H1 (cell line): ENCODE measurements at regions not wholly inside any gene's neighbourhood (a gene's known extent, or its start where the extent isn't known, plus 50 kb on each side); places are given as distances from the start of the nearest gene placed in this dataset.

Source experiments
- CTCF ChIA-PET: fragments of 300-600 bp; sonication (Branson Sonifier 250); formaldehyde crosslinking; loops from one replicate; lab custom pipeline; 2021; ENCODE audit not compliant: partially characterized antibody; lab: Charles Lee
- POLR2A ChIA-PET: fragments of 300-600 bp; sonication (Branson Sonifier 250); formaldehyde crosslinking; loops from one replicate; lab custom pipeline; 2021; ENCODE audit warnings: inconsistent platforms; ENCODE audit not compliant: partially characterized antibody; lab: Charles Lee
- DNase-seq, 2 experiments: peaks; one replicate each; pipeline versions ENCODE4 v3.0.0 to v3.0.0-alpha.2; 2010 to 2022; ENCODE audit warnings: low spot score in 2 of 2, low read depth in 1 of 2, mixed read lengths in 1 of 2
- FAIRE-seq: peaks from 2 replicates; lab custom pipeline; 2011; peaks lifted over from hg19 to GRCh38; lab: Jason Lieb, UNC
- H2AFZ ChIP-seq: 2 replicates; pipeline ENCODE4 v1.8.1; 2012; ENCODE audit warnings: low read length, inconsistent platforms
- H2AK5ac ChIP-seq: 2 replicates; pipeline ENCODE4 v1.6.1; 2013; ENCODE audit warnings: low read depth, low read length
- H2BK120ac ChIP-seq: replicated peaks from 2 replicates; pipeline ENCODE3; 2013; ENCODE audit warnings: low read depth, low read length, inconsistent platforms
- H2BK12ac ChIP-seq: 2 replicates; pipeline ENCODE4 v1.6.1; 2013; ENCODE audit warnings: low read depth, low read length
- H2BK15ac ChIP-seq: 2 replicates; pipeline ENCODE4 v1.6.1; 2013; ENCODE audit warnings: low read length
- H2BK20ac ChIP-seq: 2 replicates; pipeline ENCODE4 v1.6.1; 2013; ENCODE audit warnings: low read length
- H2BK5ac ChIP-seq: 2 replicates; pipeline ENCODE4 v1.6.1; 2013; ENCODE audit warnings: low read depth, low read length
- H3K14ac ChIP-seq: 2 replicates; pipeline ENCODE4 v1.6.1; 2013; ENCODE audit warnings: inconsistent platforms; ENCODE audit not compliant: insufficient read length
- H3K18ac ChIP-seq: 2 replicates; pipeline ENCODE4 v1.6.1; 2013; ENCODE audit warnings: low read length; ENCODE audit errors: extremely low read depth
- H3K23ac ChIP-seq: 2 replicates; pipeline ENCODE4 v1.6.1; 2013; ENCODE audit warnings: inconsistent platforms; ENCODE audit not compliant: insufficient read length
- H3K23me2 ChIP-seq: 2 replicates; pipeline ENCODE4 v1.6.1; 2013; ENCODE audit warnings: low read depth, low read length
- H3K27ac ChIP-seq: 2 replicates; pipeline ENCODE4 v1.6.1; 2011; ENCODE audit warnings: low read depth, low read length, inconsistent platforms
- H3K27me3 ChIP-seq, 4 experiments: replicated peaks in 1 of 4; 1 replicate in 1 of 4; 2 replicates in 3 of 4; pipeline versions ENCODE4 v1.6.1 to v1.8.1; 2011 to 2013; ENCODE audit warnings: low read length in 3 of 4, mild to moderate bottlenecking in 3 of 4, inconsistent platforms in 2 of 4, mixed read lengths in 2 of 4, moderate library complexity in 1 of 4; ENCODE audit not compliant: control insufficient read depth in 3 of 4, insufficient read depth in 3 of 4; ENCODE audit errors: extremely low read depth in 1 of 4
- H3K36me3 ChIP-seq, 4 experiments: 2 replicates each; pipeline versions ENCODE4 v1.6.1 to v1.8.1; 2011 to 2013; ENCODE audit warnings: mild to moderate bottlenecking in 4 of 4, low read length in 3 of 4, moderate library complexity in 2 of 4, control low read depth in 1 of 4, inconsistent platforms in 1 of 4; ENCODE audit not compliant: insufficient read depth in 4 of 4, control insufficient read depth in 2 of 4
- H3K4ac ChIP-seq: replicated peaks from 2 replicates; pipeline ENCODE3; 2013; ENCODE audit warnings: low read length, low read depth, mixed read lengths, inconsistent platforms; ENCODE audit not compliant: insufficient read length
- H3K4me1 ChIP-seq, 4 experiments: replicated peaks in 1 of 4; 1 replicate in 1 of 4; 2 replicates in 3 of 4; pipeline versions ENCODE4 v1.6.1 to v1.8.1; 2011 to 2013; ENCODE audit warnings: low read length in 3 of 4, inconsistent platforms in 2 of 4, mixed read lengths in 1 of 4; ENCODE audit not compliant: insufficient read depth in 4 of 4, control insufficient read depth in 3 of 4
- H3K4me2 ChIP-seq, 2 experiments: 2 replicates each; pipeline versions ENCODE4 v1.6.1 to v1.8.1; 2011 to 2013; ENCODE audit warnings: low read depth in 2 of 2, low read length in 2 of 2, control low read depth in 1 of 2, inconsistent platforms in 1 of 2, mild to moderate bottlenecking in 1 of 2; ENCODE audit not compliant: insufficient read depth in 1 of 2
- H3K4me3 ChIP-seq, 4 experiments: fragments of 200-600, 300-600 bp in 1 of 4; sonication (generic), shearing (Covaris generic), sonication (Bioruptor Twin) in 1 of 4; 2 replicates each; pipeline versions ENCODE4 v1.5.1 to v1.8.1; 2011 to 2016; ENCODE audit warnings: low read length in 4 of 4, low read depth in 3 of 4, control low read depth in 2 of 4, inconsistent platforms in 2 of 4, mild to moderate bottlenecking in 2 of 4, mixed read lengths in 1 of 4, moderate library complexity in 1 of 4; ENCODE audit not compliant: insufficient read depth in 2 of 4; ENCODE audit errors: extremely low read depth in 1 of 4
- H3K56ac ChIP-seq: replicated peaks from 2 replicates; pipeline ENCODE3; 2013; ENCODE audit warnings: low read depth, mild to moderate bottlenecking, mixed read lengths, low read length, inconsistent platforms; ENCODE audit not compliant: insufficient read length
- H3K79me1 ChIP-seq: 2 replicates; pipeline ENCODE4 v1.6.1; 2013; ENCODE audit warnings: low read depth, low read length, control low read depth
- H3K79me2 ChIP-seq, 2 experiments: 2 replicates each; pipeline versions ENCODE4 v1.6.1 to v1.8.1; 2012 to 2013; ENCODE audit warnings: low read length in 2 of 2, mild to moderate bottlenecking in 2 of 2, inconsistent platforms in 1 of 2; ENCODE audit not compliant: insufficient read depth in 2 of 2, control insufficient read depth in 1 of 2
- H3K9ac ChIP-seq, 4 experiments: replicated peaks in 1 of 4; 1 replicate in 1 of 4; 2 replicates in 3 of 4; pipeline versions ENCODE4 v1.6.1 to v1.8.1; 2011 to 2013; ENCODE audit warnings: low read depth in 3 of 4, low read length in 3 of 4, control low read depth in 2 of 4, mild to moderate bottlenecking in 2 of 4, moderate library complexity in 2 of 4, inconsistent platforms in 1 of 4; ENCODE audit errors: extremely low read depth in 1 of 4
- H3K9me3 ChIP-seq, 2 experiments: 2 replicates each; pipeline versions ENCODE4 v1.6.1 to v1.8.1; 2012 to 2013; ENCODE audit warnings: mild to moderate bottlenecking in 2 of 2, moderate library complexity in 2 of 2, control low read depth in 1 of 2, inconsistent platforms in 1 of 2, low read depth in 1 of 2, low read length in 1 of 2, mixed read lengths in 1 of 2; ENCODE audit not compliant: insufficient read depth in 2 of 2
- H4K20me1 ChIP-seq, 2 experiments: replicated peaks in 1 of 2; 2 replicates each; pipeline versions ENCODE3 to v1.8.1; 2011 to 2013; ENCODE audit warnings: inconsistent platforms in 2 of 2, low read length in 2 of 2, mild to moderate bottlenecking in 1 of 2; ENCODE audit not compliant: insufficient read depth in 2 of 2, control insufficient read depth in 1 of 2
- H4K5ac ChIP-seq: 2 replicates; pipeline ENCODE4 v1.6.1; 2013; ENCODE audit warnings: low read length, low read depth, mixed read lengths, inconsistent platforms; ENCODE audit not compliant: insufficient read length
- H4K8ac ChIP-seq: 2 replicates; pipeline ENCODE4 v1.8.0; 2013; ENCODE audit warnings: mild to moderate bottlenecking, moderate library complexity, low read length, inconsistent platforms; ENCODE audit not compliant: insufficient read depth; ENCODE audit errors: extremely low read depth
- H4K91ac ChIP-seq: replicated peaks from 2 replicates; pipeline ENCODE3; 2013; ENCODE audit warnings: low read length, mixed read lengths, inconsistent platforms; ENCODE audit not compliant: insufficient read length
- BCL11A ChIP-seq, 2 experiments: IDR thresholded peaks; one replicate each; pipeline ENCODE4 v1.6.1; 2011; ENCODE audit warnings: low read depth in 2 of 2, low read length in 2 of 2, mild to moderate bottlenecking in 2 of 2
- BRCA1 ChIP-seq: IDR thresholded peaks from 2 replicates; pipeline ENCODE4 v1.6.1; 2012; ENCODE audit warnings: low read depth, low read length, improper control_type of control experiment
- CBX5 ChIP-seq: fragments of 300-800, 300-1000 bp; sonication (generic); IDR thresholded peaks from 2 replicates; pipeline ENCODE4 v1.7.1; 2016; ENCODE audit warnings: antibody characterized with exemption, low read length, low read depth
- CTBP2 ChIP-seq: IDR thresholded peaks from 2 replicates; pipeline ENCODE4 v1.7.0; 2011; ENCODE audit warnings: borderline replicate concordance, mild to moderate bottlenecking, moderate library complexity, mixed read lengths, low read length; ENCODE audit not compliant: insufficient read depth, insufficient read length
- GABPA ChIP-seq: IDR thresholded peaks from 2 replicates; pipeline ENCODE4 v1.6.1; 2011; ENCODE audit warnings: mild to moderate bottlenecking, low read length, moderate library complexity, borderline replicate concordance; ENCODE audit not compliant: insufficient read depth
- JUN ChIP-seq: IDR thresholded peaks from 2 replicates; pipeline ENCODE4 v1.6.1; 2011; ENCODE audit warnings: low read depth, mild to moderate bottlenecking, improper control_type of control experiment, low read length
- JUND ChIP-seq: IDR thresholded peaks from 2 replicates; pipeline ENCODE4 v1.6.1; 2011; ENCODE audit warnings: mild to moderate bottlenecking, improper control_type of control experiment, low read length
- RFX5 ChIP-seq: IDR thresholded peaks from 2 replicates; pipeline ENCODE4 v1.6.1; 2011; ENCODE audit warnings: low read depth, low read length, improper control_type of control experiment, borderline replicate concordance
- SP1 ChIP-seq: IDR thresholded peaks from 2 replicates; pipeline ENCODE4 v1.6.1; 2011; ENCODE audit warnings: low read depth, low read length
- SP4 ChIP-seq: IDR thresholded peaks from 2 replicates; pipeline ENCODE4 v1.6.1; 2012; ENCODE audit warnings: low read length, inconsistent platforms
- TAF1 ChIP-seq: IDR thresholded peaks from 2 replicates; pipeline ENCODE4 v1.6.1; 2011; ENCODE audit warnings: mild to moderate bottlenecking, low read depth, low read length
- TAF7 ChIP-seq: optimal IDR thresholded peaks from 2 replicates; pipeline ENCODE3; 2011; ENCODE audit warnings: low read depth, mild to moderate bottlenecking, inconsistent platforms, low read length, moderate library complexity, borderline replicate concordance
- ZNF274 ChIP-seq: IDR thresholded peaks from 2 replicates; pipeline ENCODE4 v1.7.0; 2012; ENCODE audit warnings: low read length, borderline replicate concordance; ENCODE audit errors: extremely low read depth
- WGBS, 2 experiments: shearing (Covaris generic) in 1 of 2; methylation state at CpG; one replicate each; pipeline versions ENCODE4 v1.1.6 to v1.1.7; 2013 to 2015; ENCODE audit warnings: low lambda C conversion rate in 2 of 2, mixed read lengths in 2 of 2, inconsistent platforms in 1 of 2, low coverage in 1 of 2, missing lambda C conversion rate in 1 of 2; ENCODE audit not compliant: insufficient replicate concordance in 2 of 2, insufficient coverage in 1 of 2, insufficient read length in 1 of 2; ENCODE audit errors: extremely low coverage in 1 of 2, missing lambda C conversion rate in 1 of 2; 5-methylcytosine and 5-hydroxymethylcytosine counted together
- TF ChIP-seq, protein P1 (sequence below): IDR thresholded peaks from 2 replicates; pipeline ENCODE4 v1.6.1; 2012; ENCODE audit warnings: low read length, inconsistent platforms

DNA sequence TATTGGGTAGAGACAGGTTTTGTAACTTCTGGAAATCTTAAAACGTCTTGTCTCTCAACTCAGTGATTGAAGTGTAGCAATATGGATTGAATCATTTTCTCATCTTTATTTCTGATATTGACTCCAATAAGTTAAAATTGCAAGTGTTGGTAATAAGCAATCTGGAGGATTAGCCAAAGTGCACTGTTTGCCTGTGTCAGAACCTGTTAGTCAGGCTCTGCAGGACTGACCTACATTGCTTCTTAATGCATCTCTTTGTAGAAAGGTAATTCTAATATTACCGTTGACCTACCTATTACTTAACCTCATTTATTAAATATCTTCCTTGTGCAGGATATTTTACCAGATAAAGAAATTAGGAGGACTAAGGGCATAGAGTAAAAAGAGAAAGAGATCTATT is 484.0 kb upstream of the CITED2 start:
- WGBS, 2 experiments = 89% methylated on average over 2 of the region's 2 CpGs; no CpG with 5 or more reads in 1 of the 2 experiments
- Histone ChIP-seq H2BK15ac (no peak overlapping the region), H3K4me2 (no peak overlapping the region), H3K56ac (no peak overlapping the region), H2BK120ac (no peak overlapping the region), H3K4me1 (no peaks in the 10 kb centered on the region; a peak in 1 of 7 replicates), H4K5ac (no peak overlapping the region), H2AK5ac (no peak overlapping the region), H3K18ac (no peak overlapping the region), H2BK20ac (no peak overlapping the region), H3K4me3 (no peak overlapping the region), H3K79me2 (no peaks in the 10 kb centered on the region), H3K27me3 (no peaks in the 10 kb centered on the region), H3K4ac (no peak overlapping the region), H3K79me1 (no peaks in the 10 kb centered on the region), H3K9me3 (no peaks in the 10 kb centered on the region), H2AFZ (no peak overlapping the region), H3K14ac (no peak overlapping the region), H3K27ac (no peak overlapping the region), H4K8ac (no peak overlapping the region), H3K23me2 (no peaks in the 10 kb centered on the region; the same call in 1 of the 2 replicates), H4K20me1 (no peaks in the 10 kb centered on the region), H2BK5ac (no peak overlapping the region), H2BK12ac (no peak overlapping the region), H3K23ac (no peak overlapping the region), H3K36me3 (no peaks in the 10 kb centered on the region), H3K9ac (no peak overlapping the region), H4K91ac (no peak overlapping the region)
- TF ChIP-seq SP4 = no peak
- TF ChIP-seq RFX5 = no peak
- TF ChIP-seq CBX5 = no peak
- TF ChIP-seq JUN = no peak
- TF ChIP-seq TAF1 = no peak
- TF ChIP-seq, protein P1, sequence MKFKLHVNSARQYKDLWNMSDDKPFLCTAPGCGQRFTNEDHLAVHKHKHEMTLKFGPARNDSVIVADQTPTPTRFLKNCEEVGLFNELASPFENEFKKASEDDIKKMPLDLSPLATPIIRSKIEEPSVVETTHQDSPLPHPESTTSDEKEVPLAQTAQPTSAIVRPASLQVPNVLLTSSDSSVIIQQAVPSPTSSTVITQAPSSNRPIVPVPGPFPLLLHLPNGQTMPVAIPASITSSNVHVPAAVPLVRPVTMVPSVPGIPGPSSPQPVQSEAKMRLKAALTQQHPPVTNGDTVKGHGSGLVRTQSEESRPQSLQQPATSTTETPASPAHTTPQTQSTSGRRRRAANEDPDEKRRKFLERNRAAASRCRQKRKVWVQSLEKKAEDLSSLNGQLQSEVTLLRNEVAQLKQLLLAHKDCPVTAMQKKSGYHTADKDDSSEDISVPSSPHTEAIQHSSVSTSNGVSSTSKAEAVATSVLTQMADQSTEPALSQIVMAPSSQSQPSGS = no peak
- TF ChIP-seq JUND = no peak
- no peak for TF ChIP-seq SP1
- no peak for TF ChIP-seq BCL11A (IDR thresholded peaks at IDR 0.05; ENCODE audit: low read depth in 2 of 2, low read length in 2 of 2)
- no peak for TF ChIP-seq BRCA1
- no peak for TF ChIP-seq GABPA
- no peak for TF ChIP-seq ZNF274
- TF ChIP-seq CTBP2 = no peak
- TF ChIP-seq TAF7 = no peak
- FAIRE-seq = no peak
- POLR2A ChIA-PET = no interaction called here
- CTCF ChIA-PET = no interaction called here
- DNase-seq = no peak
